ENCODE measurements at regions not wholly inside any gene's neighbourhood (a gene's known extent, or its start where the extent isn't known, plus 50 kb on each side); places are given as distances from the start of the nearest gene placed in this dataset.
"Not testable (repeated sequence)": the region's sequence is repeated elsewhere in the genome, so short reads cannot be mapped to it uniquely, and the experiment has no call there.

GRCh38 chr5:162209005-162209605, 141.5 kb downstream of the GABRG2 start:
- DNase-seq, result no peak

GRCh38 chr5:162214551-162214950, 147.0 kb downstream of the GABRG2 start:
- DNase-seq, result no peak

GRCh38 chr5:162217037-162217436, 149.5 kb downstream of the GABRG2 start:
- DNase-seq, result no peak

- DNase-seq, result no peak
Observed at GRCh38 chr5:162221910-162222309, 154.3 kb downstream of the GABRG2 start.

- no peak for DNase-seq
Observed at GRCh38 chr5:162227075-162227474, 159.5 kb downstream of the GABRG2 start.

GRCh38 chr5:162230348-162230747, 162.8 kb downstream of the GABRG2 start:
- no peak for DNase-seq

- no peak for DNase-seq
Observed at GRCh38 chr5:162231522-162231921, 163.9 kb downstream of the GABRG2 start.

GRCh38 chr5:162240734-162241133, 173.2 kb downstream of the GABRG2 start:
- no peak for DNase-seq

GRCh38 chr5:162242416-162242815, 174.8 kb downstream of the GABRG2 start:
- DNase-seq, result no peak

- DNase-seq, result no peak
Observed at GRCh38 chr5:162243651-162244050, 176.1 kb downstream of the GABRG2 start.

- no peak for DNase-seq
Observed at GRCh38 chr5:162248107-162248713, 180.6 kb downstream of the GABRG2 start.

- DNase-seq, result no peak
Observed at GRCh38 chr5:162256711-162257110, 189.1 kb downstream of the GABRG2 start.

- DNase-seq, result no peak
Observed at GRCh38 chr5:162268694-162269481, 201.3 kb downstream of the GABRG2 start.

GRCh38 chr5:162272417-162272816, 204.8 kb downstream of the GABRG2 start:
- no peak for DNase-seq

- DNase-seq, result no peak
Observed at GRCh38 chr5:162274679-162275078, 207.1 kb downstream of the GABRG2 start.

- not testable (repeated sequence) for DNase-seq
Observed at GRCh38 chr5:162275387-162275786, 207.8 kb downstream of the GABRG2 start.

- DNase-seq, result no peak
Observed at GRCh38 chr5:162282191-162282590, 214.6 kb downstream of the GABRG2 start.

- no peak for DNase-seq
Observed at GRCh38 chr5:162283609-162284008, 216.0 kb downstream of the GABRG2 start.

GRCh38 chr5:162288647-162289296, 221.2 kb downstream of the GABRG2 start:
- DNase-seq, result no peak

GRCh38 chr5:162289489-162289888, 221.9 kb downstream of the GABRG2 start:
- no peak for DNase-seq

- no peak for DNase-seq
Observed at GRCh38 chr5:162299793-162300192, 232.2 kb downstream of the GABRG2 start.

GRCh38 chr5:162301356-162301755, 233.8 kb downstream of the GABRG2 start:
- no peak for DNase-seq

GRCh38 chr5:162323466-162323865, 255.9 kb downstream of the GABRG2 start:
- DNase-seq, result no peak

- DNase-seq, result no peak
Observed at GRCh38 chr5:162324328-162324727, 256.8 kb downstream of the GABRG2 start.

Measured in activated effector memory CD4-positive, alpha-beta T cell treated with Interleukin-2 at 50 U/mL for 16 hours (primary cell).